HEK293 (cell line): ENCODE measurements at regions not wholly inside any gene's neighbourhood (a gene's known extent, or its start where the extent isn't known, plus 50 kb on each side); places are given as distances from the start of the nearest gene placed in this dataset.

Source experiments
- BCL6B ChIP-seq: fragments of 450-650 bp; formaldehyde crosslinking; IDR thresholded peaks from 2 replicates; pipeline ENCODE4 v1.5.1; 2017; ENCODE audit warnings: missing biosample characterization, missing genetic modification characterization
- ELK4 ChIP-seq: IDR thresholded peaks from 2 replicates; pipeline ENCODE4 v1.6.1; 2011; ENCODE audit warnings: mild to moderate bottlenecking, low read depth, low read length, borderline replicate concordance
- GFI1B ChIP-seq: fragments of 450-650 bp; formaldehyde crosslinking; IDR thresholded peaks from 2 replicates; pipeline ENCODE4 v1.5.1; 2016; ENCODE audit warnings: missing biosample characterization, missing genetic modification characterization
- HOXA7 ChIP-seq: sonication (generic); formaldehyde crosslinking; IDR thresholded peaks from 2 replicates; pipeline ENCODE4 v1.8.1; 2022; ENCODE audit warnings: missing genetic modification reagents, borderline replicate concordance
- HOXC10 ChIP-seq: sonication (generic); formaldehyde crosslinking; IDR thresholded peaks from 2 replicates; pipeline ENCODE4 v1.8.1; 2023; ENCODE audit warnings: mild to moderate bottlenecking, missing genetic modification reagents
- INSM2 ChIP-seq: fragments of 450-650 bp; formaldehyde crosslinking; IDR thresholded peaks from 2 replicates; pipeline ENCODE4 v1.5.1; 2016; ENCODE audit warnings: missing biosample characterization, missing genetic modification characterization
- KLF10 ChIP-seq: fragments of 450-650 bp; IDR thresholded peaks from 2 replicates; pipeline ENCODE4 v1.5.1; 2018; ENCODE audit warnings: missing biosample characterization, mild to moderate bottlenecking, missing genetic modification characterization
- KLF9 ChIP-seq: fragments of 450-650 bp; formaldehyde crosslinking; IDR thresholded peaks from 2 replicates; pipeline ENCODE4 v1.5.1; 2016; ENCODE audit warnings: missing biosample characterization, missing genetic modification characterization, low read depth
- PRDM4 ChIP-seq: fragments of 450-650 bp; formaldehyde crosslinking; IDR thresholded peaks from 2 replicates; pipeline ENCODE4 v1.5.1; 2017; ENCODE audit warnings: missing biosample characterization, missing genetic modification characterization
- SALL2 ChIP-seq: fragments of 450-650 bp; formaldehyde crosslinking; IDR thresholded peaks from 2 replicates; pipeline ENCODE4 v1.5.0; 2017; ENCODE audit warnings: missing biosample characterization, mild to moderate bottlenecking, missing genetic modification characterization, borderline replicate concordance
- YY1 ChIP-seq: fragments of 450-650 bp; formaldehyde crosslinking; IDR thresholded peaks from 2 replicates; pipeline ENCODE4 v1.5.1; 2018; ENCODE audit warnings: missing biosample characterization, missing genetic modification characterization
- ZBTB11 ChIP-seq: fragments of 450-650 bp; formaldehyde crosslinking; conservative IDR thresholded peaks from 2 replicates; pipeline ENCODE4 v1.5.1; 2016; ENCODE audit warnings: low read depth, missing biosample characterization, missing genetic modification characterization
- ZBTB17 ChIP-seq: fragments of 450-650 bp; formaldehyde crosslinking; IDR thresholded peaks from 2 replicates; pipeline ENCODE4 v1.5.1; 2016; ENCODE audit warnings: missing biosample characterization, missing genetic modification characterization
- ZBTB21 ChIP-seq: fragments of 450-650 bp; formaldehyde crosslinking; IDR thresholded peaks from 2 replicates; pipeline ENCODE4 v1.5.1; 2017; ENCODE audit warnings: missing biosample characterization, missing genetic modification characterization
- ZEB2 ChIP-seq: fragments of 450-650 bp; formaldehyde crosslinking; IDR thresholded peaks from 2 replicates; pipeline ENCODE4 v1.5.1; 2016; ENCODE audit warnings: missing biosample characterization, missing genetic modification characterization
- ZNF132 ChIP-seq: fragments of 450-650 bp; formaldehyde crosslinking; IDR thresholded peaks from 2 replicates; pipeline ENCODE4 v1.5.1; 2017; ENCODE audit warnings: missing biosample characterization, missing genetic modification characterization, borderline replicate concordance
- ZNF138 ChIP-seq: fragments of 450-650 bp; formaldehyde crosslinking; IDR thresholded peaks from 2 replicates; pipeline ENCODE4 v1.5.1; 2016; ENCODE audit warnings: missing biosample characterization, missing genetic modification characterization, borderline replicate concordance
- ZNF169 ChIP-seq: fragments of 450-650 bp; formaldehyde crosslinking; IDR thresholded peaks from 2 replicates; pipeline ENCODE4 v1.5.1; 2016; ENCODE audit warnings: missing biosample characterization, missing genetic modification characterization
- ZNF184 ChIP-seq: fragments of 450-650 bp; IDR thresholded peaks from 2 replicates; pipeline ENCODE4 v1.5.1; 2018; ENCODE audit warnings: missing biosample characterization, mild to moderate bottlenecking, missing genetic modification characterization
- ZNF248 ChIP-seq: fragments of 450-650 bp; formaldehyde crosslinking; IDR thresholded peaks from 2 replicates; pipeline ENCODE4 v1.5.1; 2017; ENCODE audit warnings: missing biosample characterization, missing genetic modification characterization
- ZNF274 ChIP-seq, 2 experiments: fragments of 200-500 bp in 1 of 2; fragments of 450-650 bp in 1 of 2; sonication (Bioruptor generic) in 1 of 2; formaldehyde crosslinking in 1 of 2; IDR thresholded peaks; 2 replicates each; pipeline versions ENCODE4 v1.5.1 to v1.6.1; 2014 to 2016; ENCODE audit warnings: borderline replicate concordance in 1 of 2, inconsistent platforms in 1 of 2, low read length in 1 of 2, missing biosample characterization in 1 of 2, missing genetic modification characterization in 1 of 2
- ZNF48 ChIP-seq: fragments of 450-650 bp; formaldehyde crosslinking; IDR thresholded peaks from 2 replicates; pipeline ENCODE4 v1.5.1; 2016; ENCODE audit warnings: missing biosample characterization, missing genetic modification characterization
- ZNF488 ChIP-seq: fragments of 450-650 bp; formaldehyde crosslinking; IDR thresholded peaks from 2 replicates; pipeline ENCODE4 v1.5.1; 2016; ENCODE audit warnings: missing biosample characterization, missing genetic modification characterization
- ZNF571 ChIP-seq: fragments of 450-650 bp; formaldehyde crosslinking; IDR thresholded peaks from 2 replicates; pipeline ENCODE4 v1.5.0; 2017; ENCODE audit warnings: missing biosample characterization, missing genetic modification characterization
- ZNF791 ChIP-seq: fragments of 450-650 bp; formaldehyde crosslinking; IDR thresholded peaks from 2 replicates; pipeline ENCODE4 v1.5.1; 2016; ENCODE audit warnings: missing biosample characterization, missing genetic modification characterization
- ZNF792 ChIP-seq: fragments of 450-650 bp; formaldehyde crosslinking; IDR thresholded peaks from 2 replicates; pipeline ENCODE4 v1.5.1; 2016; ENCODE audit warnings: missing biosample characterization, missing genetic modification characterization
- ZSCAN16 ChIP-seq: fragments of 450-650 bp; formaldehyde crosslinking; IDR thresholded peaks from 2 replicates; pipeline ENCODE4 v1.5.1; 2016; ENCODE audit warnings: missing biosample characterization, missing genetic modification characterization
- ZSCAN4 ChIP-seq: fragments of 450-650 bp; formaldehyde crosslinking; IDR thresholded peaks from 2 replicates; pipeline ENCODE4 v1.5.1; 2017; ENCODE audit warnings: missing biosample characterization, missing genetic modification characterization

GRCh38 chr7:128167042-128167701, 73.9 kb upstream of the LEP start (continued):
- no peak for TF ChIP-seq ZNF138
- no peak for TF ChIP-seq GFI1B (tag by site-specific recombination)
- no peak for TF ChIP-seq HOXA7 (CRISPR knock-in tag)
- TF ChIP-seq PRDM4, result no peak
- TF ChIP-seq INSM2, result no peak
- TF ChIP-seq ZSCAN16, result no peak
- 0 out of 2 replicates have a peak, but pooled peaks have one; percentile 27 for TF ChIP-seq ZSCAN4 (tag by site-specific recombination)
- 0 out of 2 replicates have a peak, but pooled peaks have one; percentile 50 for TF ChIP-seq ZNF184 (tag by site-specific recombination)
- TF ChIP-seq ZNF274 (IDR thresholded peaks at IDR 0.05; ENCODE audit: low read length), result no peak
- no peak for TF ChIP-seq ZNF274 (tag by site-specific recombination; IDR thresholded peaks at IDR 0.05; ENCODE audit: borderline replicate concordance)
- TF ChIP-seq ZNF132 (tag by site-specific recombination), result no peak
- no peak for TF ChIP-seq SALL2 (tag by site-specific recombination)
- peak; percentile 28; the same call in 1 of the 2 replicates for TF ChIP-seq ZBTB17 (tag by site-specific recombination)
- TF ChIP-seq KLF9 (tag by site-specific recombination), result no peak; the same call in none of the 2 replicates
- no peak for TF ChIP-seq ZNF248
- no peak for TF ChIP-seq ZBTB21 (tag by site-specific recombination)
- TF ChIP-seq ZNF571 (tag by site-specific recombination), result no peak
- TF ChIP-seq KLF10 (tag by site-specific recombination), result peak; percentile 13; the same call in 1 of the 2 replicates
- TF ChIP-seq ZNF791 (tag by site-specific recombination), result no peak
- no peak for TF ChIP-seq HOXC10
- TF ChIP-seq YY1, result no peak
- TF ChIP-seq ELK4, result no peak
- TF ChIP-seq ZNF169 (tag by site-specific recombination), result no peak
- TF ChIP-seq BCL6B, result no peak
- no peak for TF ChIP-seq ZNF48 (tag by site-specific recombination)
- TF ChIP-seq ZBTB11, result no peak
- TF ChIP-seq ZNF792 (tag by site-specific recombination), result no peak
- no peak for TF ChIP-seq ZNF488 (tag by site-specific recombination)
- no peak; the same call in 1 of the 2 replicates for TF ChIP-seq ZEB2 (tag by site-specific recombination)
